HCT116 (cell line): ENCODE measurements at regions not wholly inside any gene's neighbourhood (a gene's known extent, or its start where the extent isn't known, plus 50 kb on each side); places are given as distances from the start of the nearest gene placed in this dataset.

Source experiments
- ATAC-seq: fragments of 200-7000 bp; cut with Tn5 transposase; 2 replicates; pipeline ENCODE4 v1.9.1; 2020; ENCODE audit warnings: mild to moderate bottlenecking, moderate library complexity
- BruUV-seq: library from RNA; stranded (reverse); fragments of 400-500 nt; replicated peaks from 2 replicates; lab custom pipeline; 2021; lab: Mats Ljungman, UMichigan
- CTCF ChIA-PET: fragments of 300-600 bp; sonication (Branson Sonifier 250); formaldehyde crosslinking; loops from one replicate; lab custom pipeline; 2021; ENCODE audit warnings: antibody characterized with exemption; lab: Charles Lee
- POLR2A ChIA-PET: fragments of 300-600, 350-600 bp; sonication (Branson Sonifier 250); formaldehyde crosslinking; loops from one replicate; lab custom pipeline; 2021; ENCODE audit warnings: antibody characterized with exemption; lab: Charles Lee
- RAD21 ChIA-PET, 2 experiments: fragments of 300-600 bp; sonication (Branson Sonifier 250); formaldehyde crosslinking; loops; one replicate each; lab custom pipeline; 2023; ENCODE audit warnings: low total read pairs in 2 of 2; ENCODE audit not compliant: uncharacterized antibody in 2 of 2, unreplicated experiment in 2 of 2, low non-redundant PET in 1 of 2; lab: Charles Lee
- DNase-seq: peaks from one replicate; pipeline ENCODE4 v3.0.0-alpha.2; 2010; ENCODE audit warnings: low read depth, low spot score
- H2AFZ ChIP-seq: fragments of 200-600 bp; shearing (Covaris generic), sonication (generic); 2 replicates; pipeline ENCODE4 v1.6.1; 2017; ENCODE audit warnings: low read depth, mixed run types, mixed read lengths, antibody characterized with exemption, low read length; ENCODE audit not compliant: poor library complexity, severe bottlenecking
- H3K27ac ChIP-seq: 2 replicates; pipeline ENCODE4 v1.5.1; 2012; ENCODE audit warnings: low read depth, low read length
- H3K27me3 ChIP-seq: fragments of 200-600 bp; sonication (generic); 2 replicates; pipeline ENCODE4 v1.6.1; 2016; ENCODE audit warnings: mixed run types, low read length, mixed read lengths; ENCODE audit not compliant: insufficient read depth
- H3K36me3 ChIP-seq, 2 experiments: fragments of 200-500 bp in 1 of 2; fragments of 200-600 bp in 1 of 2; sonication (Bioruptor generic) in 1 of 2; sonication (generic) in 1 of 2; 2 replicates each; pipeline versions ENCODE4 v1.5.1 to v1.6.1; 2014 to 2016; ENCODE audit warnings: low read length in 2 of 2, inconsistent platforms in 1 of 2, mixed read lengths in 1 of 2, mixed run types in 1 of 2; ENCODE audit not compliant: insufficient read depth in 2 of 2, control insufficient read depth in 1 of 2
- H3K4me1 ChIP-seq, 2 experiments: fragments of 200-600 bp in 1 of 2; sonication (generic) in 1 of 2; 2 replicates each; pipeline versions ENCODE4 v1.5.1 to v1.6.1; 2012 to 2017; ENCODE audit warnings: low read length in 2 of 2, inconsistent platforms in 1 of 2, mild to moderate bottlenecking in 1 of 2, mixed read lengths in 1 of 2, mixed run types in 1 of 2, moderate library complexity in 1 of 2; ENCODE audit not compliant: insufficient read depth in 2 of 2, control insufficient read depth in 1 of 2
- H3K4me2 ChIP-seq: fragments of 200-600 bp; sonication (generic); 2 replicates; pipeline ENCODE4 v1.6.1; 2017; ENCODE audit warnings: mixed run types, low read length, mixed read lengths
- H3K4me3 ChIP-seq, 2 experiments: fragments of 200-600 bp in 1 of 2; sonication (generic) in 1 of 2; replicated peaks in 1 of 2; 2 replicates each; pipeline ENCODE4 v1.5.1; 2011 to 2016; ENCODE audit warnings: low read length in 2 of 2, control low read depth in 1 of 2, low read depth in 1 of 2, mild to moderate bottlenecking in 1 of 2, mixed read lengths in 1 of 2, mixed run types in 1 of 2
- H3K79me2 ChIP-seq: fragments of 200-600 bp; sonication (generic); 2 replicates; pipeline ENCODE4 v1.6.1; 2017; ENCODE audit warnings: mild to moderate bottlenecking, mixed run types, low read length, moderate library complexity, mixed read lengths; ENCODE audit not compliant: insufficient read depth
- H3K9ac ChIP-seq: fragments of 200-600 bp; sonication (generic); 2 replicates; pipeline ENCODE4 v1.6.1; 2016; ENCODE audit warnings: low read length, mixed read lengths
- H3K9me2 ChIP-seq: fragments of 200-600 bp; sonication (generic), shearing (Covaris generic); 2 replicates; pipeline ENCODE4 v1.6.1; 2017; ENCODE audit warnings: mixed run types, mild to moderate bottlenecking, moderate library complexity; ENCODE audit not compliant: insufficient read depth
- H3K9me3 ChIP-seq, 2 experiments: fragments of 200-500 bp in 1 of 2; fragments of 200-600 bp in 1 of 2; sonication (Bioruptor generic) in 1 of 2; sonication (generic) in 1 of 2; 2 replicates each; pipeline ENCODE4 v1.6.1; 2014 to 2017; ENCODE audit warnings: low read length in 2 of 2, mixed read lengths in 2 of 2, inconsistent platforms in 1 of 2, low read depth in 1 of 2, mild to moderate bottlenecking in 1 of 2, mixed run types in 1 of 2, moderate library complexity in 1 of 2; ENCODE audit not compliant: control insufficient read depth in 1 of 2, insufficient read depth in 1 of 2
- H4K20me1 ChIP-seq: fragments of 200-600 bp; sonication (generic), shearing (Covaris generic); 2 replicates; pipeline ENCODE4 v1.6.1; 2017; ENCODE audit warnings: mixed run types, mild to moderate bottlenecking, moderate library complexity; ENCODE audit not compliant: insufficient read depth
- CBX3 ChIP-seq: IDR thresholded peaks from 2 replicates; pipeline ENCODE4 v1.6.1; 2012; ENCODE audit warnings: low read depth
- CEBPB ChIP-seq: IDR thresholded peaks from 2 replicates; pipeline ENCODE4 v1.6.1; 2012; ENCODE audit warnings: low read depth
- EGR1 ChIP-seq: IDR thresholded peaks from 2 replicates; pipeline ENCODE4 v1.6.1; 2012; ENCODE audit warnings: low read depth
- EZH2 ChIP-seq: fragments of 200-600 bp; sonication (generic); IDR thresholded peaks from 2 replicates; pipeline ENCODE4 v1.6.1; 2017; ENCODE audit warnings: antibody characterized with exemption, mixed run types
- EZH2phosphoT487 ChIP-seq: fragments of 200-600 bp; IDR thresholded peaks from 2 replicates; pipeline ENCODE4 v1.6.1; 2018; ENCODE audit warnings: antibody characterized with exemption, borderline replicate concordance
- FOSL1 ChIP-seq: IDR thresholded peaks from 2 replicates; pipeline ENCODE4 v1.6.1; 2012; ENCODE audit warnings: low read depth
- JUND ChIP-seq: IDR thresholded peaks from 2 replicates; pipeline ENCODE4 v1.6.1; 2012
- POLR2A ChIP-seq: IDR thresholded peaks from 2 replicates; pipeline ENCODE4 v1.7.0; 2011; ENCODE audit warnings: borderline replicate concordance; ENCODE audit not compliant: insufficient read depth, insufficient read length; ENCODE audit errors: extremely low read depth
- POLR2AphosphoS5 ChIP-seq: IDR thresholded peaks from 2 replicates; pipeline ENCODE4 v1.6.1; 2011; ENCODE audit warnings: mild to moderate bottlenecking, low read depth, low read length, moderate library complexity
- RAD21 ChIP-seq: IDR thresholded peaks from 2 replicates; pipeline ENCODE4 v1.6.1; 2012; ENCODE audit warnings: low read depth, mild to moderate bottlenecking
- SP1 ChIP-seq: IDR thresholded peaks from 2 replicates; pipeline ENCODE4 v1.6.1; 2012; ENCODE audit warnings: low read depth
- YY1 ChIP-seq: IDR thresholded peaks from 2 replicates; pipeline ENCODE4 v1.6.1; 2011; ENCODE audit warnings: low read length, low read depth, moderate library complexity, mild to moderate bottlenecking; ENCODE audit not compliant: insufficient replicate concordance; ENCODE audit errors: extremely low read depth
- ZFX ChIP-seq: fragments of 450-650 bp; IDR thresholded peaks from 2 replicates; pipeline ENCODE4 v1.6.1; 2017
- ZNF274 ChIP-seq: fragments of 200-500 bp; sonication (Bioruptor generic); IDR thresholded peaks from 2 replicates; pipeline ENCODE4 v1.6.1; 2014; ENCODE audit warnings: mild to moderate bottlenecking, low read depth, low read length, inconsistent platforms
- intact Hi-C: fragments of 100-400 bp; cut with micrococcal nuclease; formaldehyde crosslinking; loops from 2 replicates; pipeline ENCODE4 v1.10.0; 2022
- TF ChIP-seq, protein P1 (sequence below): IDR thresholded peaks from 2 replicates; pipeline ENCODE4 v1.6.1; 2012
- TF ChIP-seq, protein P2 (sequence below): IDR thresholded peaks from 2 replicates; pipeline ENCODE4 v1.6.1; 2011; ENCODE audit warnings: mild to moderate bottlenecking, low read length, moderate library complexity; ENCODE audit not compliant: insufficient replicate concordance; ENCODE audit errors: extremely low read depth
- TF ChIP-seq, protein P3 (sequence below), 3 experiments: fragments of 200-600 bp in 1 of 3; sonication (generic) in 1 of 3; IDR thresholded peaks in 2 of 3; conservative IDR thresholded peaks in 1 of 3; 2 replicates each; pipeline ENCODE4 v1.5.1; 2012 to 2017; ENCODE audit warnings: low read depth in 2 of 3, low read length in 2 of 3, antibody characterized with exemption in 1 of 3, borderline replicate concordance in 1 of 3, control low read depth in 1 of 3, mild to moderate bottlenecking in 1 of 3, mixed read lengths in 1 of 3, mixed run types in 1 of 3, moderate library complexity in 1 of 3; ENCODE audit not compliant: insufficient read depth in 1 of 3
- TF ChIP-seq, protein P4 (sequence below): IDR thresholded peaks from 2 replicates; pipeline ENCODE4 v1.6.1; 2012
- TF ChIP-seq, protein P5 (sequence below): IDR thresholded peaks from 2 replicates; pipeline ENCODE4 v1.6.1; 2012; ENCODE audit warnings: low read depth

DNA sequence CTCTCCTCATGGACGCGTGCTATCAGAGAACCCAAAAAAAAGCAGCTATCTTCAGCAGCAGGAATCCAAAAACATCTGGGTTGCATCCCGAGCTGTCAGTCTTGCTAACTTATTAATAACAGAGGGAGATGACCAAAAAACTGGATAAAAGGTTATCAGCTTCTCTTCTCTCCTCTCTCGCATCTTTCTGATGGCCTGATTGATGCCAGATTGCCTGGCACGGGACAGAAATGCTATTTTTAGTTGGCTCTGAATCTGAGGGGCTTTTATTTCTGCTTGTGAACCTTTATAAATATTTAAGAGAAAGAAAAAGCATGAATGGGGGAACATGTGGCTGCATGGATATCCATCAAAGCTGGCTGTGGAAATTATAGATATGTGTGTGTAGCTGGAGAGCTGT is 230.3 kb downstream of the ETS1 start:
- POLR2A ChIA-PET: no interaction called here

More for the DNA sequence above, 230.3 kb downstream of the ETS1 start:
- no TSS peak for BruUV-seq
- RAD21 ChIA-PET: no interaction called here
- H3K79me2 ChIP-seq: no peaks in the 10 kb centered on the region
- H3K4me1 ChIP-seq: no peaks in the 10 kb centered on the region
- TF ChIP-seq CEBPB (no peak), YY1 (no peak), ZNF274 (no peak), POLR2A (no peak), EGR1 (no peak), POLR2AphosphoS5 (no peak), EZH2 (no peak), FOSL1 (no peak), CBX3 (no peak), RAD21 (no peak), SP1 (no peak), EZH2phosphoT487 (no peak), JUND (no peak), ZFX (no peak)
- TF ChIP-seq, protein P1, sequence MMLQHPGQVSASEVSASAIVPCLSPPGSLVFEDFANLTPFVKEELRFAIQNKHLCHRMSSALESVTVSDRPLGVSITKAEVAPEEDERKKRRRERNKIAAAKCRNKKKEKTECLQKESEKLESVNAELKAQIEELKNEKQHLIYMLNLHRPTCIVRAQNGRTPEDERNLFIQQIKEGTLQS: no peak
- TF ChIP-seq, protein P2, sequence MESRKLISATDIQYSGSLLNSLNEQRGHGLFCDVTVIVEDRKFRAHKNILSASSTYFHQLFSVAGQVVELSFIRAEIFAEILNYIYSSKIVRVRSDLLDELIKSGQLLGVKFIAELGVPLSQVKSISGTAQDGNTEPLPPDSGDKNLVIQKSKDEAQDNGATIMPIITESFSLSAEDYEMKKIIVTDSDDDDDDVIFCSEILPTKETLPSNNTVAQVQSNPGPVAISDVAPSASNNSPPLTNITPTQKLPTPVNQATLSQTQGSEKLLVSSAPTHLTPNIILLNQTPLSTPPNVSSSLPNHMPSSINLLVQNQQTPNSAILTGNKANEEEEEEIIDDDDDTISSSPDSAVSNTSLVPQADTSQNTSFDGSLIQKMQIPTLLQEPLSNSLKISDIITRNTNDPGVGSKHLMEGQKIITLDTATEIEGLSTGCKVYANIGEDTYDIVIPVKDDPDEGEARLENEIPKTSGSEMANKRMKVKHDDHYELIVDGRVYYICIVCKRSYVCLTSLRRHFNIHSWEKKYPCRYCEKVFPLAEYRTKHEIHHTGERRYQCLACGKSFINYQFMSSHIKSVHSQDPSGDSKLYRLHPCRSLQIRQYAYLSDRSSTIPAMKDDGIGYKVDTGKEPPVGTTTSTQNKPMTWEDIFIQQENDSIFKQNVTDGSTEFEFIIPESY: no peak
- TF ChIP-seq, protein P3, sequence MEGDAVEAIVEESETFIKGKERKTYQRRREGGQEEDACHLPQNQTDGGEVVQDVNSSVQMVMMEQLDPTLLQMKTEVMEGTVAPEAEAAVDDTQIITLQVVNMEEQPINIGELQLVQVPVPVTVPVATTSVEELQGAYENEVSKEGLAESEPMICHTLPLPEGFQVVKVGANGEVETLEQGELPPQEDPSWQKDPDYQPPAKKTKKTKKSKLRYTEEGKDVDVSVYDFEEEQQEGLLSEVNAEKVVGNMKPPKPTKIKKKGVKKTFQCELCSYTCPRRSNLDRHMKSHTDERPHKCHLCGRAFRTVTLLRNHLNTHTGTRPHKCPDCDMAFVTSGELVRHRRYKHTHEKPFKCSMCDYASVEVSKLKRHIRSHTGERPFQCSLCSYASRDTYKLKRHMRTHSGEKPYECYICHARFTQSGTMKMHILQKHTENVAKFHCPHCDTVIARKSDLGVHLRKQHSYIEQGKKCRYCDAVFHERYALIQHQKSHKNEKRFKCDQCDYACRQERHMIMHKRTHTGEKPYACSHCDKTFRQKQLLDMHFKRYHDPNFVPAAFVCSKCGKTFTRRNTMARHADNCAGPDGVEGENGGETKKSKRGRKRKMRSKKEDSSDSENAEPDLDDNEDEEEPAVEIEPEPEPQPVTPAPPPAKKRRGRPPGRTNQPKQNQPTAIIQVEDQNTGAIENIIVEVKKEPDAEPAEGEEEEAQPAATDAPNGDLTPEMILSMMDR (IDR thresholded peaks at IDR 0.05 in 2 of 3, conservative IDR thresholded peaks at IDR 0.05 in 1 of 3; ENCODE audit: borderline replicate concordance in 1 of 3, insufficient read depth in 1 of 3, low read depth in 2 of 3, low read length in 2 of 3): no peak
- TF ChIP-seq, protein P4, sequence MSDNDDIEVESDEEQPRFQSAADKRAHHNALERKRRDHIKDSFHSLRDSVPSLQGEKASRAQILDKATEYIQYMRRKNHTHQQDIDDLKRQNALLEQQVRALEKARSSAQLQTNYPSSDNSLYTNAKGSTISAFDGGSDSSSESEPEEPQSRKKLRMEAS: no peak
- TF ChIP-seq, protein P5, sequence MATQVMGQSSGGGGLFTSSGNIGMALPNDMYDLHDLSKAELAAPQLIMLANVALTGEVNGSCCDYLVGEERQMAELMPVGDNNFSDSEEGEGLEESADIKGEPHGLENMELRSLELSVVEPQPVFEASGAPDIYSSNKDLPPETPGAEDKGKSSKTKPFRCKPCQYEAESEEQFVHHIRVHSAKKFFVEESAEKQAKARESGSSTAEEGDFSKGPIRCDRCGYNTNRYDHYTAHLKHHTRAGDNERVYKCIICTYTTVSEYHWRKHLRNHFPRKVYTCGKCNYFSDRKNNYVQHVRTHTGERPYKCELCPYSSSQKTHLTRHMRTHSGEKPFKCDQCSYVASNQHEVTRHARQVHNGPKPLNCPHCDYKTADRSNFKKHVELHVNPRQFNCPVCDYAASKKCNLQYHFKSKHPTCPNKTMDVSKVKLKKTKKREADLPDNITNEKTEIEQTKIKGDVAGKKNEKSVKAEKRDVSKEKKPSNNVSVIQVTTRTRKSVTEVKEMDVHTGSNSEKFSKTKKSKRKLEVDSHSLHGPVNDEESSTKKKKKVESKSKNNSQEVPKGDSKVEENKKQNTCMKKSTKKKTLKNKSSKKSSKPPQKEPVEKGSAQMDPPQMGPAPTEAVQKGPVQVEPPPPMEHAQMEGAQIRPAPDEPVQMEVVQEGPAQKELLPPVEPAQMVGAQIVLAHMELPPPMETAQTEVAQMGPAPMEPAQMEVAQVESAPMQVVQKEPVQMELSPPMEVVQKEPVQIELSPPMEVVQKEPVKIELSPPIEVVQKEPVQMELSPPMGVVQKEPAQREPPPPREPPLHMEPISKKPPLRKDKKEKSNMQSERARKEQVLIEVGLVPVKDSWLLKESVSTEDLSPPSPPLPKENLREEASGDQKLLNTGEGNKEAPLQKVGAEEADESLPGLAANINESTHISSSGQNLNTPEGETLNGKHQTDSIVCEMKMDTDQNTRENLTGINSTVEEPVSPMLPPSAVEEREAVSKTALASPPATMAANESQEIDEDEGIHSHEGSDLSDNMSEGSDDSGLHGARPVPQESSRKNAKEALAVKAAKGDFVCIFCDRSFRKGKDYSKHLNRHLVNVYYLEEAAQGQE: no peak
- TF ChIP-seq, all 23 proteins: peak for 0
- intact Hi-C loops: no loop called here
- DNase-seq: no peak
- H3K4me2 ChIP-seq: no peak overlapping the region
- no peak for ATAC-seq
- no peak overlapping the region for H3K4me3 ChIP-seq
- no peak overlapping the region for H3K27ac ChIP-seq
- H4K20me1 ChIP-seq: no peaks in the 10 kb centered on the region
- H2AFZ ChIP-seq: no peak overlapping the region
- no peaks in the 10 kb centered on the region for H3K36me3 ChIP-seq
- H3K9me3 ChIP-seq: no peaks in the 10 kb centered on the region
- peaks cover 67% of the 10 kb centered on the region for H3K27me3 ChIP-seq
- CTCF ChIA-PET: no interaction called here
- H3K9me2 ChIP-seq: no peaks in the 10 kb centered on the region
- H3K9ac ChIP-seq: no peak overlapping the region
